ENCODE measurements at regions not wholly inside any gene's neighbourhood (a gene's known extent, or its start where the extent isn't known, plus 50 kb on each side); places are given as distances from the start of the nearest gene placed in this dataset.
"Not testable (repeated sequence)": the region's sequence is repeated elsewhere in the genome, so short reads cannot be mapped to it uniquely, and the experiment has no call there.

- Histone ChIP-seq H3K27me3 (ENCODE audit: control insufficient read depth in 2 of 2, insufficient read depth in 1 of 2, low read length in 1 of 2) (no peaks in the 10 kb centered on the region), H3K9me3 (ENCODE audit: control insufficient read depth in 2 of 2, insufficient read depth in 1 of 2, low read length in 1 of 2) (no peaks in the 10 kb centered on the region), H3K36me3 (ENCODE audit: control insufficient read depth in 2 of 2, insufficient read depth in 2 of 2, low read length in 1 of 2) (no peaks in the 10 kb centered on the region), H3K4me3 (ENCODE audit: low read length in 2 of 2) (no peak overlapping the region), H3K4me1 (ENCODE audit: control insufficient read depth in 2 of 2, insufficient read depth in 2 of 2, low read length in 2 of 2) (no peaks in the 10 kb centered on the region), H3K27ac (ENCODE audit: low read depth in 1 of 2, low read length in 1 of 2) (no peak overlapping the region)
- DNase-seq (ENCODE audit: low read depth in 6 of 9, low spot score in 9 of 9) = no peak
- WGBS = 92% methylated on average over 10 of the region's 10 CpGs
These were observed 115.7 kb upstream of the KMT2C start for GRCh38 chr7:152551304-152552036.

- DNase-seq (ENCODE audit: low read depth in 6 of 9, low spot score in 9 of 9) = no peak
- 90% methylated on average over 13 of the region's 13 CpGs for WGBS
- no peak overlapping the region for H3K27ac ChIP-seq (ENCODE audit: low read depth in 1 of 2, low read length in 1 of 2)
- H3K27me3 ChIP-seq (ENCODE audit: control insufficient read depth in 2 of 2, insufficient read depth in 1 of 2, low read length in 1 of 2) = no peaks in the 10 kb centered on the region
- no peaks in the 10 kb centered on the region for H3K4me1 ChIP-seq (ENCODE audit: control insufficient read depth in 2 of 2, insufficient read depth in 2 of 2, low read length in 2 of 2)
- H3K9me3 ChIP-seq (ENCODE audit: control insufficient read depth in 2 of 2, insufficient read depth in 1 of 2, low read length in 1 of 2) = no peaks in the 10 kb centered on the region
- no peak overlapping the region for H3K4me3 ChIP-seq (ENCODE audit: low read length in 2 of 2)
- no peaks in the 10 kb centered on the region for H3K36me3 ChIP-seq (ENCODE audit: control insufficient read depth in 2 of 2, insufficient read depth in 2 of 2, low read length in 1 of 2)
These were observed 109.3 kb upstream of the KMT2C start for GRCh38 chr7:152544971-152545619.

GRCh38 chr7:152544481-152544927 is 108.7 kb upstream of the KMT2C start:
- no peaks in the 10 kb centered on the region for H3K4me1 ChIP-seq (ENCODE audit: control insufficient read depth in 2 of 2, insufficient read depth in 2 of 2, low read length in 2 of 2)
- no peak overlapping the region for H3K27ac ChIP-seq (ENCODE audit: low read depth in 1 of 2, low read length in 1 of 2)
- H3K4me3 ChIP-seq (ENCODE audit: low read length in 2 of 2) = no peak overlapping the region
- no peaks in the 10 kb centered on the region for H3K36me3 ChIP-seq (ENCODE audit: control insufficient read depth in 2 of 2, insufficient read depth in 2 of 2, low read length in 1 of 2)
- WGBS = 84% methylated on average over 21 of the region's 21 CpGs
- no peaks in the 10 kb centered on the region for H3K27me3 ChIP-seq (ENCODE audit: control insufficient read depth in 2 of 2, insufficient read depth in 1 of 2, low read length in 1 of 2)
- no peak for DNase-seq (ENCODE audit: low read depth in 6 of 9, low spot score in 9 of 9)
- H3K9me3 ChIP-seq (ENCODE audit: control insufficient read depth in 2 of 2, insufficient read depth in 1 of 2, low read length in 1 of 2) = no peaks in the 10 kb centered on the region

DNA sequence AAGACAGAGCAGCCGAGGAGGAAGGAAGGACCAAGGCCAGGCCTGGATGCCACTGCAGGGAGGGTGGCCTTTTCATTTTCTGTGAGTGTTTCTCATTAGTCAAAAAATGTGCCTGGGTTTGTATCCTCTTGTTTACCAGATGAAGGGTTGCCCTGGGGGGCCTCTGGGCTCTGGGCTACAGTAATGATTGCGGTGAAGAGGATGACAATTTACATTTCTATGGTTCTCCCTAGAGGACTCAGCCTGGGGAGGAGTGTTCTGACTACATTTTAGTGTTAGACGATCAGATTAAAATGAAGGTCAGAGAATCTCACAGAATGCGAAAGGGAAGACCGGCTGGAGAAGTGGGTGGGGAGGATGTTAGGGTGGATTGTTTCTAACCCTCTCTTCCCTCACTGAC is 108.0 kb upstream of the KMT2C start:
- Histone ChIP-seq H3K36me3 (ENCODE audit: control insufficient read depth in 2 of 2, insufficient read depth in 2 of 2, low read length in 1 of 2) (no peaks in the 10 kb centered on the region), H3K9me3 (ENCODE audit: control insufficient read depth in 2 of 2, insufficient read depth in 1 of 2, low read length in 1 of 2) (no peaks in the 10 kb centered on the region), H3K27ac (ENCODE audit: low read depth in 1 of 2, low read length in 1 of 2) (no peak overlapping the region), H3K4me1 (ENCODE audit: control insufficient read depth in 2 of 2, insufficient read depth in 2 of 2, low read length in 2 of 2) (no peaks in the 10 kb centered on the region), H3K4me3 (ENCODE audit: low read length in 2 of 2) (no peak overlapping the region), H3K27me3 (ENCODE audit: control insufficient read depth in 2 of 2, insufficient read depth in 1 of 2, low read length in 1 of 2) (no peaks in the 10 kb centered on the region)
- WGBS = 89% methylated on average over 5 of the region's 5 CpGs
- DNase-seq (ENCODE audit: low read depth in 6 of 9, low spot score in 9 of 9) = no peak

DNA sequence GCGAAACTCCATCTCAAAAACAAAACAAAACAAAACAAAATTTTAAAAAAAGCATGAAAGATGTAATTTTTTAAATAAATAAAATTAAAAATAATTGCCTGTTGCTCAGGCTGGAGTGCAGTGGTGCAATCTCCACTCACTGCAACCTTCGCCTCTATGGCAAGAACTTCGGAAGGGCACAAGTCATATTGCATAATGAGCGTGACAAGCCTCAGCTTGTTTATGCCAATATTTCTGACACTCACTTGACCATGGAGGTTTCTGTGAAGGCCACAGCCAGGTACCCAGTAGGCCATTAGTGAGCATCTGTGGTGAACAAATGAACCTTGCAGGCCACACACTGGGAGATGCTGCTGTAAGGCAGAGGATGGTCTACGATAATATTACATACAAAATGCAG is 106.1 kb upstream of the KMT2C start:
- no peaks in the 10 kb centered on the region for H3K36me3 ChIP-seq (ENCODE audit: control insufficient read depth in 2 of 2, insufficient read depth in 2 of 2, low read length in 1 of 2)
- H3K27me3 ChIP-seq (ENCODE audit: control insufficient read depth in 2 of 2, insufficient read depth in 1 of 2, low read length in 1 of 2) = no peaks in the 10 kb centered on the region
- H3K27ac ChIP-seq (ENCODE audit: low read depth in 1 of 2, low read length in 1 of 2) = no peak overlapping the region
- no peak overlapping the region for H3K4me3 ChIP-seq (ENCODE audit: low read length in 2 of 2)
- no peaks in the 10 kb centered on the region for H3K4me1 ChIP-seq (ENCODE audit: control insufficient read depth in 2 of 2, insufficient read depth in 2 of 2, low read length in 2 of 2)
- DNase-seq (ENCODE audit: low read depth in 6 of 9, low spot score in 9 of 9) = no peak
- 98% methylated on average over 5 of the region's 5 CpGs for WGBS
- H3K9me3 ChIP-seq (ENCODE audit: control insufficient read depth in 2 of 2, insufficient read depth in 1 of 2, low read length in 1 of 2) = no peaks in the 10 kb centered on the region

DNA sequence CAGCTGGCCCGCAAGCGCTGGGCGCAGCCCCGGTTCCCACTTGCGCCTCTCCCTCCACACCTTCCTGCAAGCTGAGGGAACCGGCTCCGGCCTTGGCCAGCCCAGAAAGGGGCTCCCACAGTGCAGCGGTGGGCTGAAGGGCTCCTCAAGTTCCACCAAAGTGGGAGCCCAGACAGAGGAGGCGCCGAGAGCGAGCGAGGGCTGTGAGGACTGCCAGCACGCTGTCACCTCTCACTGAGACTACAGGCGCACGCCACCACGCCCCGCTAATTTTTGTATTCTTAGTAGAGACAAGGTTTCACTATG is 103.3 kb upstream of the KMT2C start:
- not testable (repeated sequence) for H3K4me3 ChIP-seq (ENCODE audit: low read length in 2 of 2); H3K27me3 ChIP-seq (ENCODE audit: control insufficient read depth in 2 of 2, insufficient read depth in 1 of 2, low read length in 1 of 2); H3K4me1 ChIP-seq (ENCODE audit: control insufficient read depth in 2 of 2, insufficient read depth in 2 of 2, low read length in 2 of 2); DNase-seq (ENCODE audit: low read depth in 6 of 9, low spot score in 9 of 9); H3K36me3 ChIP-seq (ENCODE audit: control insufficient read depth in 2 of 2, insufficient read depth in 2 of 2, low read length in 1 of 2); H3K27ac ChIP-seq (ENCODE audit: low read depth in 1 of 2, low read length in 1 of 2); H3K9me3 ChIP-seq (ENCODE audit: control insufficient read depth in 2 of 2, insufficient read depth in 1 of 2, low read length in 1 of 2)
- 98% methylated on average over 17 of the region's 17 CpGs for WGBS

GRCh38 chr7:152538346-152539189 is 102.8 kb upstream of the KMT2C start:
- not testable (repeated sequence) for H3K27me3 ChIP-seq (ENCODE audit: control insufficient read depth in 2 of 2, insufficient read depth in 1 of 2, low read length in 1 of 2); H3K9me3 ChIP-seq (ENCODE audit: control insufficient read depth in 2 of 2, insufficient read depth in 1 of 2, low read length in 1 of 2); H3K36me3 ChIP-seq (ENCODE audit: control insufficient read depth in 2 of 2, insufficient read depth in 2 of 2, low read length in 1 of 2); H3K27ac ChIP-seq (ENCODE audit: low read depth in 1 of 2, low read length in 1 of 2); H3K4me3 ChIP-seq (ENCODE audit: low read length in 2 of 2); DNase-seq (ENCODE audit: low read depth in 6 of 9, low spot score in 9 of 9); H3K4me1 ChIP-seq (ENCODE audit: control insufficient read depth in 2 of 2, insufficient read depth in 2 of 2, low read length in 2 of 2)
- 93% methylated on average over 46 of the region's 46 CpGs for WGBS

DNA sequence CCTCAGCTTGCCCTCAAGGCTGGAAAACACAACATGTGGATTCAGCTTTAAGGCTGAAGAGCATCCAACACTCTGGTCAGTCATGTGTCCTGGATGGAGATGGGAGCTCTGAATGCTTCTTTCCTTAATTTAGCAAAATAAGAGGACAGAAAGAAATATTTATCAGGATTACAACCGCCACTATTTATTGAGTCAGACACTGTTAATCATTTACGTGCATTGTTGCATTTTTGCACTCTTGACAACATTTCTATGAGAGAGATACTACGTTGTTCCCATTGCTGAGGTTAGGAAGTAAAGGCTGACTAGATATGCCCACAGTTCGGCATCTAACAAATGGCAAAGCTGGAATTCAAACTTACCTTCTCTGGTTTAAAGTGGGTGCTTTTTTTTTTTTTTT is 101.8 kb upstream of the KMT2C start:
- Histone ChIP-seq H3K27ac (ENCODE audit: low read depth in 1 of 2, low read length in 1 of 2) (no peak overlapping the region), H3K4me1 (ENCODE audit: control insufficient read depth in 2 of 2, insufficient read depth in 2 of 2, low read length in 2 of 2) (no peaks in the 10 kb centered on the region), H3K36me3 (ENCODE audit: control insufficient read depth in 2 of 2, insufficient read depth in 2 of 2, low read length in 1 of 2) (no peaks in the 10 kb centered on the region), H3K27me3 (ENCODE audit: control insufficient read depth in 2 of 2, insufficient read depth in 1 of 2, low read length in 1 of 2) (no peaks in the 10 kb centered on the region), H3K9me3 (ENCODE audit: control insufficient read depth in 2 of 2, insufficient read depth in 1 of 2, low read length in 1 of 2) (peaks cover 0 to 11% of the 10 kb centered on the region in 2 donors), H3K4me3 (ENCODE audit: low read length in 2 of 2) (no peak overlapping the region)
- 71% methylated on average over 4 of the region's 4 CpGs for WGBS
- no peak for DNase-seq (ENCODE audit: low read depth in 6 of 9, low spot score in 9 of 9)

DNA sequence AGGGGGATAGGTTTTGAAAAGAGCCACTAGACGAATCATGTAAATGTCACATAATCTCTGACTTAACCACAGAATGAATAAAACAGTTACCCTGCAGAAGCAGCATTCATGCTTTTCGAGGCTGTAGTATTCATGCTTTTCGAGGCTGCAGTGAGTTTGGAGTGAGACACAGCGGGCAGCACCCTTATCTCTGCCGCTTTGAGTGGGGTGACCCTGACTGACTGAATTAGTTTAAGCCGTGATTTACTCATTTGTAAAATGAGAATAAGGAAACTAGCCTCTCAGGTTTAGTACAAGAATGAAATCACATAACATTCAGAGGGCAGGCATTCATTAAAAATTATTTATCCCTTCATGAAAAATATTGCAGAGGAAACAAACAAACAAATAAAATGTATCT is 92.8 kb upstream of the KMT2C start:
- Histone ChIP-seq H3K27ac (ENCODE audit: low read depth in 1 of 2, low read length in 1 of 2) (no peak overlapping the region), H3K36me3 (ENCODE audit: control insufficient read depth in 2 of 2, insufficient read depth in 2 of 2, low read length in 1 of 2) (no peaks in the 10 kb centered on the region), H3K27me3 (ENCODE audit: control insufficient read depth in 2 of 2, insufficient read depth in 1 of 2, low read length in 1 of 2) (no peaks in the 10 kb centered on the region), H3K4me3 (ENCODE audit: low read length in 2 of 2) (no peak overlapping the region), H3K4me1 (ENCODE audit: control insufficient read depth in 2 of 2, insufficient read depth in 2 of 2, low read length in 2 of 2) (no peaks in the 10 kb centered on the region), H3K9me3 (ENCODE audit: control insufficient read depth in 2 of 2, insufficient read depth in 1 of 2, low read length in 1 of 2) (peaks cover 0 to 14% of the 10 kb centered on the region in 2 donors)
- DNase-seq (ENCODE audit: low read depth in 6 of 9, low spot score in 9 of 9) = no peak
- 95% methylated on average over 6 of the region's 6 CpGs for WGBS

All from thymus (tissue), 11 donors.